Uterus (tissue), 3 donors: ENCODE measurements at regions not wholly inside any gene's neighbourhood (a gene's known extent, or its start where the extent isn't known, plus 50 kb on each side); places are given as distances from the start of the nearest gene placed in this dataset.
"Not testable (repeated sequence)": the region's sequence is repeated elsewhere in the genome, so short reads cannot be mapped to it uniquely, and the experiment has no call there.

ENCODE experiments used
- DNase-seq, 2 donors: peaks; one replicate each; pipeline ENCODE4 v3.0.0-alpha.2; 2019 to 2020
- H3K27ac ChIP-seq, 2 donors: fragments of 200-600 bp; sonication (generic); 1 replicate in 1 of 2; 2 replicates in 1 of 2; pipeline ENCODE4 v1.5.1; 2016 to 2018
- H3K27me3 ChIP-seq, 2 donors: fragments of 200-600 bp; sonication (generic); one replicate each; pipeline ENCODE4 v1.5.1; 2018 to 2019; ENCODE audit warnings: control low read depth in 1 of 2
- H3K36me3 ChIP-seq, 2 donors: fragments of 200-600 bp; sonication (generic); one replicate each; pipeline ENCODE4 v1.5.1; 2019; ENCODE audit warnings: control low read depth in 1 of 2
- H3K4me1 ChIP-seq, 2 donors: fragments of 200-600 bp; sonication (generic); one replicate each; pipeline ENCODE4 v1.5.1; 2018 to 2019; ENCODE audit warnings: control low read depth in 1 of 2
- H3K4me3 ChIP-seq, 2 donors: fragments of 200-600 bp; sonication (generic); 1 replicate in 1 of 2; 2 replicates in 1 of 2; pipeline ENCODE4 v1.5.1; 2018 to 2019; ENCODE audit warnings: mild to moderate bottlenecking in 1 of 2
- H3K9me3 ChIP-seq, 2 donors: fragments of 200-600 bp; sonication (generic); one replicate each; pipeline ENCODE4 v1.5.1; 2019; ENCODE audit warnings: control low read depth in 1 of 2
- CTCF ChIP-seq, 4 experiments: fragments of 200-600 bp in 2 of 4; fragments of 450-650 bp in 2 of 4; sonication (generic) in 2 of 4; IDR thresholded peaks; one replicate each; pipeline ENCODE4 v1.5.1; 2016 to 2019; ENCODE audit warnings: antibody characterized with exemption in 4 of 4, mild to moderate bottlenecking in 2 of 4, moderate library complexity in 1 of 4
- POLR2A ChIP-seq, 2 donors: fragments of 450-650 bp; IDR thresholded peaks; one replicate each; pipeline ENCODE4 v1.6.1; 2016; ENCODE audit warnings: antibody characterized with exemption in 2 of 2, mild to moderate bottlenecking in 1 of 2, moderate library complexity in 1 of 2
- intact Hi-C: fragments of 100-400 bp; cut with DNase I; formaldehyde crosslinking; loops from one replicate; pipeline ENCODE4 v1.15.1; 2023; ENCODE audit warnings: low total_unique reads
- donor health status: DM: yes; HTN: yes; CAD: no.

DNA sequence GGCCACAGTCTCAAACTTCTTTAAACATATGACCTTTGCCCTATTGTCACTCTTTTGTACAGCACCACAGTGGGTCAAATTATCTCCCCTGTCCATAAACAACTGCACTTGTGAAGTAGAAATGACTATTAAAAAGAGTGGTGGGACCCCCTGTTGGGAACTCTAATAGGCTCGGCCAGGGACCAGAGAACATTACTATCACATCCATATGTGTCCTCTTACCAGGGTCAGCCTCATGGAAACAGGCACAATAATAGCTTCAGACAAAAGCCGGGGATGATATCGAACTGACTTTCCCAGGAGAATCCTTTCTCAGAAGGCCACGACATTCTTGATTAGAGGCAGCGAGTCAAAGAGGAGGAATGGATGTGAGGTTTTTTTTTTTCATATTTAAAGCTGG is 96.6 kb downstream of the NKX2-1 start:
- Histone ChIP-seq H3K27ac (no peak overlapping the region), H3K4me3 (no peak overlapping the region), H3K27me3 (no peaks in the 10 kb centered on the region), H3K36me3 (no peaks in the 10 kb centered on the region), H3K9me3 (no peaks in the 10 kb centered on the region), H3K4me1 (no peaks in the 10 kb centered on the region)
- intact Hi-C loops = no loop called here
- no peak for TF ChIP-seq CTCF (IDR thresholded peaks at IDR 0.05)
- TF ChIP-seq POLR2A (IDR thresholded peaks at IDR 0.05) = no peak
- DNase-seq = no peak

- H3K36me3 ChIP-seq = no peaks in the 10 kb centered on the region
- no peak overlapping the region for H3K27ac ChIP-seq
- H3K4me3 ChIP-seq = no peak overlapping the region
- H3K9me3 ChIP-seq = no peaks in the 10 kb centered on the region
- intact Hi-C loops = no loop called here
- no peak for DNase-seq
- TF ChIP-seq POLR2A (IDR thresholded peaks at IDR 0.05) (no peak), CTCF (IDR thresholded peaks at IDR 0.05) (no peak)
- no peaks in the 10 kb centered on the region for H3K4me1 ChIP-seq
- H3K27me3 ChIP-seq = no peaks in the 10 kb centered on the region
Measured at GRCh38 chr14:36420149-36420687, 99.8 kb upstream of the MBIP start.

- Histone ChIP-seq H3K27ac (no peak overlapping the region), H3K9me3 (no peaks in the 10 kb centered on the region), H3K4me1 (no peaks in the 10 kb centered on the region), H3K36me3 (no peaks in the 10 kb centered on the region), H3K4me3 (no peak overlapping the region), H3K27me3 (no peaks in the 10 kb centered on the region)
- no peak for DNase-seq
- intact Hi-C loops = no loop called here
- TF ChIP-seq CTCF (IDR thresholded peaks at IDR 0.05) (no peak), POLR2A (IDR thresholded peaks at IDR 0.05) (no peak)
Measured at GRCh38 chr14:36418937-36419336, 98.5 kb upstream of the MBIP start.

- H3K4me1 ChIP-seq, H3K9me3 ChIP-seq, H3K27me3 ChIP-seq, intact Hi-C loops, H3K27ac ChIP-seq, DNase-seq, H3K4me3 ChIP-seq, H3K36me3 ChIP-seq: not testable (repeated sequence)
Measured at GRCh38 chr14:36411951-36412350, 91.5 kb upstream of the MBIP start.

DNA sequence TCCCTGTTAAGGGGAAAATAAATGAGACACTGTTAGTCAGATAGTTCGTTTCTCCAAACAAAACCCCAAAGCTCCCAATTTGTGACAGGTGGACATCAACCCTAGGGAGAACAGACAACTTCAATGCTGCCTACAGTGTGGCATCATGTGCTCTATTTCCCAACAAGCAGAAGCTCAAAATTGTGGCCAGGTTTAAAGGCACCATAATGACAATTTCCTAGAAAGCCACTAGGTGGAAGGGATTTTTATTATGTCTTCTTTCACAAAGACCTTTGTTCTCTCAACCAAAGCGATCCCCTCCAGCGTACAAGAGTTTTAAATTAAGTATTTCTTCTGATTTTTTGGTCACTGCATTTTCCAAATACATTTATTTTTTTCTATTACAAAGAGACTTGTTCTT is 88.0 kb upstream of the MBIP start:
- intact Hi-C loops = no loop called here
- Histone ChIP-seq H3K36me3 (no peaks in the 10 kb centered on the region), H3K27me3 (no peaks in the 10 kb centered on the region), H3K4me3 (no peak overlapping the region), H3K9me3 (no peaks in the 10 kb centered on the region), H3K27ac (no peak overlapping the region), H3K4me1 (no peaks in the 10 kb centered on the region)
- TF ChIP-seq CTCF (IDR thresholded peaks at IDR 0.05) (no peak), POLR2A (IDR thresholded peaks at IDR 0.05) (no peak)
- no peak for DNase-seq
